ENCODE measurements at regions not wholly inside any gene's neighbourhood (a gene's known extent, or its start where the extent isn't known, plus 50 kb on each side); places are given as distances from the start of the nearest gene placed in this dataset.

- intact Hi-C loops (cut with micrococcal nuclease; ENCODE audit: unreplicated experiment), result no loop called here
- ChIA-PET POLR2A (ENCODE audit: low non-redundant PET) (no interaction called here), CTCF (no interaction called here)
- no peak for DNase-seq (ENCODE audit: low spot score)
- H3K4me1 ChIP-seq (ENCODE audit: insufficient read depth, low read length, poor library complexity, severe bottlenecking), result no peaks in the 10 kb centered on the region
- H3K4me3 ChIP-seq (ENCODE audit: low read depth, low read length, poor library complexity, severe bottlenecking), result no peak overlapping the region
- no peaks in the 10 kb centered on the region for H3K36me3 ChIP-seq (ENCODE audit: insufficient read depth, low read length, poor library complexity, severe bottlenecking)
- H3K27me3 ChIP-seq (replicated peaks; ENCODE audit: insufficient read depth, low read depth, low read length, poor library complexity), result no peaks in the 10 kb centered on the region
- no peaks in the 10 kb centered on the region for H3K9me3 ChIP-seq (ENCODE audit: low read depth, low read length, poor library complexity, severe bottlenecking)
- BruUV-seq (replicated peaks), result no TSS peak
- no peak for TF ChIP-seq CTCF (conservative IDR thresholded peaks at IDR 0.05; ENCODE audit: low read depth, low read length)
- TF ChIP-seq EZH2 (IDR thresholded peaks at IDR 0.05; ENCODE audit: borderline replicate concordance, low read depth, low read length, poor library complexity, severe bottlenecking), result no peak
- H3K27ac ChIP-seq (ENCODE audit: low read depth, low read length, poor library complexity, severe bottlenecking), result no peak overlapping the region
Observed at GRCh38 chr2:126515471-126515870, 140.5 kb upstream of the GYPC start.

GRCh38 chr2:126518196-126518595 is 137.8 kb upstream of the GYPC start:
- Histone ChIP-seq H3K36me3 (ENCODE audit: insufficient read depth, low read length, poor library complexity, severe bottlenecking) (no peaks in the 10 kb centered on the region), H3K4me1 (ENCODE audit: insufficient read depth, low read length, poor library complexity, severe bottlenecking) (no peaks in the 10 kb centered on the region), H3K27me3 (replicated peaks; ENCODE audit: insufficient read depth, low read depth, low read length, poor library complexity) (no peaks in the 10 kb centered on the region), H3K4me3 (ENCODE audit: low read depth, low read length, poor library complexity, severe bottlenecking) (no peak overlapping the region), H3K9me3 (ENCODE audit: low read depth, low read length, poor library complexity, severe bottlenecking) (no peaks in the 10 kb centered on the region), H3K27ac (ENCODE audit: low read depth, low read length, poor library complexity, severe bottlenecking) (no peak overlapping the region)
- POLR2A ChIA-PET (ENCODE audit: low non-redundant PET), result no interaction called here
- TF ChIP-seq EZH2 (IDR thresholded peaks at IDR 0.05; ENCODE audit: borderline replicate concordance, low read depth, low read length, poor library complexity, severe bottlenecking) (no peak), CTCF (conservative IDR thresholded peaks at IDR 0.05; ENCODE audit: low read depth, low read length) (no peak)
- intact Hi-C loops (cut with micrococcal nuclease; ENCODE audit: unreplicated experiment), result no loop called here
- CTCF ChIA-PET, result no interaction called here
- no TSS peak for BruUV-seq (replicated peaks)
- DNase-seq (ENCODE audit: low spot score), result no peak

- no peaks in the 10 kb centered on the region for H3K36me3 ChIP-seq (ENCODE audit: insufficient read depth, low read length, poor library complexity, severe bottlenecking)
- no TSS peak for BruUV-seq (replicated peaks)
- intact Hi-C loops (cut with micrococcal nuclease; ENCODE audit: unreplicated experiment), result loop anchor here (1.0 kb wide), 2 partner anchors 249 to 444 kb away; no protein-coding TSS in a partner anchor
- H3K27ac ChIP-seq (ENCODE audit: low read depth, low read length, poor library complexity, severe bottlenecking), result no peak overlapping the region
- no peak overlapping the region for H3K4me3 ChIP-seq (ENCODE audit: low read depth, low read length, poor library complexity, severe bottlenecking)
- H3K9me3 ChIP-seq (ENCODE audit: low read depth, low read length, poor library complexity, severe bottlenecking), result no peaks in the 10 kb centered on the region
- TF ChIP-seq EZH2 (IDR thresholded peaks at IDR 0.05; ENCODE audit: borderline replicate concordance, low read depth, low read length, poor library complexity, severe bottlenecking) (no peak), CTCF (conservative IDR thresholded peaks at IDR 0.05; ENCODE audit: low read depth, low read length) (peak; percentile 68)
- no peaks in the 10 kb centered on the region for H3K27me3 ChIP-seq (replicated peaks; ENCODE audit: insufficient read depth, low read depth, low read length, poor library complexity)
- ChIA-PET POLR2A (ENCODE audit: low non-redundant PET) (no interaction called here), CTCF (interaction anchor here (1.2 kb wide), 2 partner anchors 249 to 444 kb away, joined by 10 to 11 read pairs; no protein-coding TSS in a partner anchor)
- peak; percentile 41 for DNase-seq (ENCODE audit: low spot score)
- H3K4me1 ChIP-seq (ENCODE audit: insufficient read depth, low read length, poor library complexity, severe bottlenecking), result no peaks in the 10 kb centered on the region
Observed at GRCh38 chr2:126527836-126528490, 128.0 kb upstream of the GYPC start.
